ENCODE measurements at regions not wholly inside any gene's neighbourhood (a gene's known extent, or its start where the extent isn't known, plus 50 kb on each side); places are given as distances from the start of the nearest gene placed in this dataset.
"Not testable (repeated sequence)": the region's sequence is repeated elsewhere in the genome, so short reads cannot be mapped to it uniquely, and the experiment has no call there.

GRCh38 chr18:22737054-22737453 lies 196.1 kb upstream of the RBBP8 start:
- no peak for DNase-seq (ENCODE audit: low spot score)

- DNase-seq (ENCODE audit: low spot score), result no peak
These were observed 194.0 kb upstream of the RBBP8 start for GRCh38 chr18:22739061-22739642.

GRCh38 chr18:22739789-22740188 lies 193.3 kb upstream of the RBBP8 start:
- DNase-seq (ENCODE audit: low spot score), result no peak

GRCh38 chr18:22741318-22741717 lies 191.8 kb upstream of the RBBP8 start:
- DNase-seq (ENCODE audit: low spot score), result no peak

GRCh38 chr18:22742409-22742808 lies 190.7 kb upstream of the RBBP8 start:
- DNase-seq (ENCODE audit: low spot score), result no peak

- DNase-seq (ENCODE audit: low spot score), result no peak
These were observed 187.2 kb upstream of the RBBP8 start for GRCh38 chr18:22745966-22746365.

- DNase-seq (ENCODE audit: low spot score), result no peak
These were observed 181.1 kb upstream of the RBBP8 start for GRCh38 chr18:22752014-22752413.

- no peak for DNase-seq (ENCODE audit: low spot score)
These were observed 179.8 kb upstream of the RBBP8 start for GRCh38 chr18:22753130-22753831.

GRCh38 chr18:22764005-22764404 lies 169.1 kb upstream of the RBBP8 start:
- DNase-seq (ENCODE audit: low spot score), result not testable (repeated sequence)

GRCh38 chr18:22765896-22766295 lies 167.2 kb upstream of the RBBP8 start:
- no peak for DNase-seq (ENCODE audit: low spot score)

GRCh38 chr18:22767653-22768052 lies 165.5 kb upstream of the RBBP8 start:
- DNase-seq (ENCODE audit: low spot score), result no peak

GRCh38 chr18:22773944-22774343 lies 159.2 kb upstream of the RBBP8 start:
- peak; percentile 6 for DNase-seq (ENCODE audit: low spot score)

- DNase-seq (ENCODE audit: low spot score), result peak; percentile 55
These were observed 154.1 kb upstream of the RBBP8 start for GRCh38 chr18:22778996-22779395.

- no peak for DNase-seq (ENCODE audit: low spot score)
These were observed 149.9 kb upstream of the RBBP8 start for GRCh38 chr18:22783245-22783644.

GRCh38 chr18:22783662-22784076 lies 149.5 kb upstream of the RBBP8 start:
- DNase-seq (ENCODE audit: low spot score), result no peak

- DNase-seq (ENCODE audit: low spot score), result no peak
These were observed 144.1 kb upstream of the RBBP8 start for GRCh38 chr18:22789052-22789451.

GRCh38 chr18:22789600-22789999 lies 143.5 kb upstream of the RBBP8 start:
- no peak for DNase-seq (ENCODE audit: low spot score)

- no peak for DNase-seq (ENCODE audit: low spot score)
These were observed 142.4 kb upstream of the RBBP8 start for GRCh38 chr18:22790545-22791309.

GRCh38 chr18:22791310-22791610 lies 141.9 kb upstream of the RBBP8 start:
- DNase-seq (ENCODE audit: low spot score), result no peak

- DNase-seq (ENCODE audit: low spot score), result no peak
These were observed 137.0 kb upstream of the RBBP8 start for GRCh38 chr18:22796113-22796512.

- no peak for DNase-seq (ENCODE audit: low spot score)
These were observed 132.6 kb upstream of the RBBP8 start for GRCh38 chr18:22800551-22800951.

GRCh38 chr18:22813648-22814328 lies 119.3 kb upstream of the RBBP8 start:
- peak; percentile 30 for DNase-seq (ENCODE audit: low spot score)

Measured in HT-29 (cell line).